OCI-LY7 (cell line): ENCODE measurements at regions not wholly inside any gene's neighbourhood (a gene's known extent, or its start where the extent isn't known, plus 50 kb on each side); places are given as distances from the start of the nearest gene placed in this dataset.

ENCODE experiments used
- BruUV-seq: library from RNA; stranded (reverse); fragments of 400-500 nt; replicated peaks from 2 replicates; lab custom pipeline; 2021; lab: Mats Ljungman, UMichigan
- CTCF ChIA-PET: fragments of 300-600 bp; sonication (Branson Sonifier 250); formaldehyde crosslinking; loops from one replicate; lab custom pipeline; 2022; ENCODE audit warnings: antibody characterized with exemption; ENCODE audit not compliant: unreplicated experiment; lab: Charles Lee
- POLR2A ChIA-PET: fragments of 300-600 bp; sonication (Branson Sonifier 250); formaldehyde crosslinking; loops from one replicate; lab custom pipeline; 2022; ENCODE audit warnings: antibody characterized with exemption; lab: Charles Lee
- DNase-seq: peaks from one replicate; pipeline ENCODE4 v3.0.0-alpha.2; 2015; ENCODE audit warnings: low spot score
- H2AFZ ChIP-seq: fragments of 200-600 bp; sonication (generic), shearing (Covaris generic); 2 replicates; pipeline ENCODE4 v1.6.1; 2014; ENCODE audit warnings: mild to moderate bottlenecking, antibody characterized with exemption, low read length, moderate library complexity
- H3K27ac ChIP-seq: fragments of 200-600 bp; sonication (generic); 2 replicates; pipeline ENCODE4 v1.5.1; 2014; ENCODE audit warnings: mixed run types, low read depth, mild to moderate bottlenecking, moderate library complexity, low read length, inconsistent platforms; ENCODE audit not compliant: poor library complexity, severe bottlenecking
- H3K36me3 ChIP-seq: fragments of 200-600 bp; sonication (generic); 2 replicates; pipeline ENCODE4 v1.6.1; 2014; ENCODE audit warnings: mild to moderate bottlenecking, antibody characterized with exemption, low read length, moderate library complexity, mixed read lengths; ENCODE audit not compliant: insufficient read depth
- H3K4me1 ChIP-seq: fragments of 200-600 bp; sonication (generic); 2 replicates; pipeline ENCODE4 v1.5.1; 2014; ENCODE audit warnings: mild to moderate bottlenecking, low read length; ENCODE audit not compliant: insufficient read depth, poor library complexity, severe bottlenecking
- H3K4me2 ChIP-seq: fragments of 200-600 bp; sonication (generic); 2 replicates; pipeline ENCODE4 v1.6.1; 2014; ENCODE audit warnings: mild to moderate bottlenecking, low read length
- H3K4me3 ChIP-seq: fragments of 200-600 bp; sonication (generic); 2 replicates; pipeline ENCODE4 v1.5.1; 2014; ENCODE audit warnings: mild to moderate bottlenecking, low read depth, low read length; ENCODE audit not compliant: poor library complexity, severe bottlenecking
- H3K79me2 ChIP-seq: fragments of 200-600 bp; sonication (generic); 2 replicates; pipeline ENCODE4 v1.6.1; 2016; ENCODE audit warnings: low read depth, mild to moderate bottlenecking, low read length, moderate library complexity, mixed read lengths; ENCODE audit not compliant: insufficient read depth
- H3K9me2 ChIP-seq: fragments of 200-600 bp; sonication (generic); 2 replicates; pipeline ENCODE4 v1.6.1; 2016; ENCODE audit warnings: mild to moderate bottlenecking, low read length, mixed read lengths; ENCODE audit not compliant: insufficient read depth
- H3K9me3 ChIP-seq: fragments of 200-600 bp; sonication (generic); 2 replicates; pipeline ENCODE4 v1.6.1; 2014; ENCODE audit warnings: mild to moderate bottlenecking, mixed run types, low read length, mixed read lengths
- H4K20me1 ChIP-seq: fragments of 200-600 bp; sonication (generic); 2 replicates; pipeline ENCODE4 v1.6.1; 2014; ENCODE audit warnings: mild to moderate bottlenecking, antibody characterized with exemption, low read length, moderate library complexity, mixed read lengths; ENCODE audit not compliant: insufficient read depth
- CTCF ChIP-seq: fragments of 200-600 bp; sonication (generic); conservative IDR thresholded peaks from 2 replicates; pipeline ENCODE4 v1.5.1; 2014; ENCODE audit warnings: mild to moderate bottlenecking, antibody characterized with exemption, low read length, moderate library complexity, mixed read lengths
- EZH2phosphoT487 ChIP-seq: fragments of 200-600 bp; sonication (generic); IDR thresholded peaks from 2 replicates; pipeline ENCODE4 v1.6.1; 2018; ENCODE audit warnings: low read depth, borderline replicate concordance, mild to moderate bottlenecking, mixed run types, antibody characterized with exemption, low read length, moderate library complexity, mixed read lengths
- intact Hi-C: fragments of 100-400 bp; cut with micrococcal nuclease; formaldehyde crosslinking; loops from one replicate; pipeline ENCODE4 v1.10.0; 2022; ENCODE audit not compliant: unreplicated experiment

- POLR2A ChIA-PET = interaction anchor here (0.6 to 0.7 kb wide), 2 partner anchors 38 to 183 kb away, joined by 3 read pairs; no protein-coding TSS in a partner anchor
- Histone ChIP-seq H3K4me3 (no peak overlapping the region), H3K27ac (no peak overlapping the region), H3K79me2 (no peaks in the 10 kb centered on the region), H2AFZ (no peak overlapping the region), H3K9me2 (no peaks in the 10 kb centered on the region), H3K36me3 (no peaks in the 10 kb centered on the region), H3K9me3 (no peaks in the 10 kb centered on the region), H4K20me1 (no peaks in the 10 kb centered on the region), H3K4me2 (no peak overlapping the region), H3K4me1 (no peaks in the 10 kb centered on the region)
- no peak for DNase-seq
- CTCF ChIA-PET = no interaction called here
- no TSS peak for BruUV-seq
- intact Hi-C loops = no loop called here
- TF ChIP-seq CTCF (no peak), EZH2phosphoT487 (no peak)
These were observed 975.1 kb downstream of the TFAP2A start for GRCh38 chr6:9439621-9440330.

GRCh38 chr6:9437836-9438235 lies 977.0 kb downstream of the TFAP2A start:
- Histone ChIP-seq H3K27ac (no peak overlapping the region), H3K9me3 (no peaks in the 10 kb centered on the region), H3K9me2 (no peaks in the 10 kb centered on the region), H3K36me3 (no peaks in the 10 kb centered on the region), H3K4me2 (no peak overlapping the region), H4K20me1 (no peaks in the 10 kb centered on the region), H3K4me3 (no peak overlapping the region), H2AFZ (no peak overlapping the region), H3K4me1 (no peaks in the 10 kb centered on the region), H3K79me2 (no peaks in the 10 kb centered on the region)
- BruUV-seq = no TSS peak
- ChIA-PET CTCF (no interaction called here), POLR2A (no interaction called here)
- DNase-seq = no peak
- intact Hi-C loops = no loop called here
- TF ChIP-seq CTCF (no peak), EZH2phosphoT487 (no peak)

GRCh38 chr6:9435281-9435680 lies 979.6 kb downstream of the TFAP2A start:
- Histone ChIP-seq H3K27ac (no peak overlapping the region), H3K36me3 (no peaks in the 10 kb centered on the region), H3K79me2 (no peaks in the 10 kb centered on the region), H3K4me3 (no peak overlapping the region), H3K4me1 (no peaks in the 10 kb centered on the region), H3K9me3 (no peaks in the 10 kb centered on the region), H3K9me2 (no peaks in the 10 kb centered on the region), H4K20me1 (no peaks in the 10 kb centered on the region), H3K4me2 (no peak overlapping the region), H2AFZ (no peak overlapping the region)
- TF ChIP-seq EZH2phosphoT487 (no peak), CTCF (no peak)
- intact Hi-C loops = no loop called here
- CTCF ChIA-PET = no interaction called here
- no peak for DNase-seq
- POLR2A ChIA-PET = no interaction called here
- no TSS peak for BruUV-seq
